ENCODE measurements at regions not wholly inside any gene's neighbourhood (a gene's known extent, or its start where the extent isn't known, plus 50 kb on each side); places are given as distances from the start of the nearest gene placed in this dataset.

DNA sequence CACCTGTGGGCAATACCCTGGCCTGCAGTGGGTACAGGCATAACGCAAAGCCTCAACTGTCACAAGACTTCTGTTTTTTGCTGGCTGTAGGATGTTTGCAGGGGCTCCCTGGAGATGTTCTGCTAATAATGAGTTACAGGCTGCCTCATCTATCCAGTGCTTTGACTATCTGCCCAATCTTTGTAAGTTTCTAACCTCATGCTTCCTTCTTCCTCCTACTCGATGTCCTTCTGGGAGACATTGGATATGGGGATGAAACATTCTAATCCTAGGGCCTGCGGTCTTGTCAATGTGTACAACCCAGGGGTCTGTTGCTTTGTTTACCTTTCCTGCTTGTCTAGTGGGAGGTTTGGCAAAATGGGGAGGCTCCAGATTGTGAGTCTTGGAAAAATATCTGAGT is 136.8 kb upstream of the TCF21 start (continued):
- TF ChIP-seq MTA2 (IDR thresholded peaks at IDR 0.05; ENCODE audit: low read depth) (no peak), HCFC1 (IDR thresholded peaks at IDR 0.05; ENCODE audit: low read length) (no peak), LARP7 (IDR thresholded peaks at IDR 0.05) (no peak)
- TF ChIP-seq, protein P1, sequence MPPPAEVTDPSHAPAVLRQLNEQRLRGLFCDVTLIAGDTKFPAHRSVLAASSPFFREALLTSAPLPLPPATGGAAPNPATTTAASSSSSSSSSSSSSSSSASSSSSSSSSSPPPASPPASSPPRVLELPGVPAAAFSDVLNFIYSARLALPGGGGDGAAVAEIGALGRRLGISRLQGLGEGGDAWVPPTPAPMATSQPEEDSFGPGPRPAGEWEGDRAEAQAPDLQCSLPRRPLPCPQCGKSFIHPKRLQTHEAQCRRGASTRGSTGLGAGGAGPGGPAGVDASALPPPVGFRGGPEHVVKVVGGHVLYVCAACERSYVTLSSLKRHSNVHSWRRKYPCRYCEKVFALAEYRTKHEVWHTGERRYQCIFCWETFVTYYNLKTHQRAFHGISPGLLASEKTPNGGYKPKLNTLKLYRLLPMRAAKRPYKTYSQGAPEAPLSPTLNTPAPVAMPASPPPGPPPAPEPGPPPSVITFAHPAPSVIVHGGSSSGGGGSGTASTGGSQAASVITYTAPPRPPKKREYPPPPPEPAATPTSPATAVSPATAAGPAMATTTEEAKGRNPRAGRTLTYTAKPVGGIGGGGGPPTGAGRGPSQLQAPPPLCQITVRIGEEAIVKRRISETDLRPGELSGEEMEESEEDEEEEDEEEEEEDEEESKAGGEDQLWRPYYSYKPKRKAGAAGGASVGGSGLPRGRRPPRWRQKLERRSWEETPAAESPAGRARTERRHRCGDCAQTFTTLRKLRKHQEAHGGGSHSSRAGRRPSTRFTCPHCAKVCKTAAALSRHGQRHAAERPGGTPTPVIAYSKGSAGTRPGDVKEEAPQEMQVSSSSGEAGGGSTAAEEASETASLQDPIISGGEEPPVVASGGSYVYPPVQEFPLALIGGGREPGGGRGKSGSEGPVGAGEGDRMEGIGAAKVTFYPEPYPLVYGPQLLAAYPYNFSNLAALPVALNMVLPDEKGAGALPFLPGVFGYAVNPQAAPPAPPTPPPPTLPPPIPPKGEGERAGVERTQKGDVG (CRISPR knock-in tag; IDR thresholded peaks at IDR 0.05): no peak

DNA sequence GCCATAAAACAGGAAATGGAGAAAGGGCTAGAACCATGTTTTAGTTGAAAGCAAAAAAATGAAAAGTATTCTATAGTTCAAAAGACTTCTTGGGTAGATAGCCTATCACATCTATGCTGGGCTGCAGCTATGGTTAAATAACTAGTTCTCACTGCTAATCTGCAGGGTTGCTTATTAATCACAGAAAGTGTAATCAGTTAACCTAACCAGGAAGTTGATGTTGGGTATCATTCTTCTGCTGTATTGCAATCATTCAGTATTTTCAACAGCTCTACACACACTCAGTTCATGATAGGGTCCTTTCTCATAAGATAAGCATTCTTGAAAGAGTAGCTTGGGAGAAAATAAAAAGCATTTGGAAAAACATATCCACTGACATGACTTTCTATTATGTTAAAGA is 135.2 kb upstream of the TCF21 start:
- SMC1A ChIA-PET (ENCODE audit: uncharacterized antibody, unreplicated experiment): no interaction called here
- DNase-seq (ENCODE audit: low read depth, low spot score) (no peak), FAIRE-seq (no peak), ATAC-seq (no peak)
- no peak overlapping the region for H3K4me3 ChIP-seq
- no peaks in the 10 kb centered on the region for H3K9me3 ChIP-seq (replicated peaks; ENCODE audit: control insufficient read depth, insufficient read depth, low read length)
- no peaks in the 10 kb centered on the region for H3K79me2 ChIP-seq (ENCODE audit: control insufficient read depth, insufficient read depth, low read length)
- no TSS peak for BruUV-seq (replicated peaks)
- no peak for TF ChIP-seq RFX5 (IDR thresholded peaks at IDR 0.05; ENCODE audit: low read depth, low read length)
- RAD21 ChIA-PET (ENCODE audit: unreplicated experiment): no interaction called here
- no peaks in the 10 kb centered on the region for H3K36me3 ChIP-seq (ENCODE audit: control insufficient read depth in 2 of 2, insufficient read depth in 2 of 2, low read length in 1 of 2)
- no peak overlapping the region for H3K9ac ChIP-seq (ENCODE audit: control insufficient read depth, insufficient read depth, low read length)
- no peaks in the 10 kb centered on the region for H4K20me1 ChIP-seq (ENCODE audit: control insufficient read depth, insufficient read depth)
- no peaks in the 10 kb centered on the region for H3K4me1 ChIP-seq (ENCODE audit: control insufficient read depth, insufficient read depth, low read length)
- intact Hi-C loops (cut with micrococcal nuclease; ENCODE audit: unreplicated experiment): no loop called here
- no peak overlapping the region for H2AFZ ChIP-seq (ENCODE audit: control insufficient read depth, low read depth, low read length)
- in situ Hi-C loops (cut with MboI): no loop called here
- no peaks in the 10 kb centered on the region for H3K27me3 ChIP-seq (replicated peaks in 1 of 2; ENCODE audit: control insufficient read depth in 2 of 2, insufficient read depth in 2 of 2, low read length in 1 of 2)
- no peak overlapping the region for H3K4me2 ChIP-seq (ENCODE audit: control insufficient read depth, insufficient read depth)
- no peak overlapping the region for H3K27ac ChIP-seq (ENCODE audit: control insufficient read depth, insufficient read depth)
- POLR2A ChIA-PET: no interaction called here
- CTCF ChIA-PET: no interaction called here
